Right renal pelvis (tissue), 4 donors: ENCODE measurements at regions not wholly inside any gene's neighbourhood (a gene's known extent, or its start where the extent isn't known, plus 50 kb on each side); places are given as distances from the start of the nearest gene placed in this dataset.

Experiments used
- DNase-seq, 4 donors: peaks; one replicate each; pipeline ENCODE4 v3.0.0-alpha.2; 2013; ENCODE audit warnings: low read depth in 4 of 4, low spot score in 3 of 4, missing footprints in 1 of 4

- DNase-seq, result no peak
Measured at GRCh38 chr16:85333744-85334640, 221.7 kb upstream of the CIBAR2 start.

GRCh38 chr16:85334718-85335583 is 222.7 kb upstream of the CIBAR2 start:
- DNase-seq, result no peak

- DNase-seq, result no peak
Measured at GRCh38 chr16:85335584-85336491, 223.6 kb upstream of the CIBAR2 start.

GRCh38 chr16:85337910-85338637 is 225.8 kb upstream of the CIBAR2 start:
- no peak for DNase-seq

- DNase-seq, result no peak
Measured at GRCh38 chr16:85338638-85338982, 226.3 kb upstream of the CIBAR2 start.

- no peak for DNase-seq
Measured at GRCh38 chr16:85338989-85339685, 226.9 kb upstream of the CIBAR2 start.

GRCh38 chr16:85341972-85342695 is 229.9 kb upstream of the CIBAR2 start:
- DNase-seq, result no peak

- no peak for DNase-seq
Measured at GRCh38 chr16:85344502-85345128, 232.3 kb upstream of the CIBAR2 start.

GRCh38 chr16:85345129-85345639 is 232.9 kb upstream of the CIBAR2 start:
- no peak for DNase-seq

- DNase-seq, result no peak
Measured at GRCh38 chr16:85346404-85347212, 234.3 kb upstream of the CIBAR2 start.

- no peak for DNase-seq
Measured at GRCh38 chr16:85347213-85347591, 234.9 kb upstream of the CIBAR2 start.

- no peak for DNase-seq
Measured at GRCh38 chr16:85348065-85348840, 236.0 kb upstream of the CIBAR2 start.

- DNase-seq, result no peak
Measured at GRCh38 chr16:85348911-85349334, 236.7 kb upstream of the CIBAR2 start.

- DNase-seq, result no peak
Measured at GRCh38 chr16:85349365-85350145, 237.3 kb upstream of the CIBAR2 start.

- DNase-seq, result no peak
Measured at GRCh38 chr16:85350146-85350728, 238.0 kb upstream of the CIBAR2 start.
